LNCaP clone FGC (cell line): ENCODE measurements at regions not wholly inside any gene's neighbourhood (a gene's known extent, or its start where the extent isn't known, plus 50 kb on each side); places are given as distances from the start of the nearest gene placed in this dataset.
A peak's percentile ranks its signal among the peaks of the same experiment; 100 is the strongest.

Experiments
- DNase-seq: peaks from one replicate; pipeline ENCODE4 v3.0.0-alpha.2; 2011; ENCODE audit warnings: low read depth
- H3K4me3 ChIP-seq: 2 replicates; pipeline ENCODE4 v1.5.1; 2011; ENCODE audit warnings: mild to moderate bottlenecking, low read depth, low read length, control low read depth
- TF ChIP-seq, protein P1 (sequence below): IDR thresholded peaks from 2 replicates; pipeline ENCODE4 v1.5.1; 2012; ENCODE audit warnings: mild to moderate bottlenecking; ENCODE audit not compliant: control insufficient read depth, insufficient read depth; ENCODE audit errors: extremely low read depth

DNA sequence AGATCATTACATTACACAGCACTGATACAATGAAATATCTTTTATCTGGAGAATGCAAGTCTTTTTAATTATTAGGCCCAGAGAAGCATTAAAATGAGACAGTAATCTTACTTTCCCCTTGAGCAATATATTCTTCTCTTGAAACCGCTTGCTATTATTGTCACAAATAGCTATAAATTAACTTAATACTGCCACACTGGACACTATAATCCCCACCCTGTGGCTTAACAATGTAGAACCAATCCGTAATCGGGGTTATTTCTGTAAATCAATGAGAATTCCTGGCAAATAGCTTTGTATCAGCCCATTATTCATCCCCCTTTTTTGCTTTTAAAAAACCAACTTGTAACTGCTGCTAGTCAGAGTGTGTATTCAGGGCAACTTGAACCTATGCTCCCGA, 366.2 kb upstream of the VWC2 start:
- TF ChIP-seq, protein P1, sequence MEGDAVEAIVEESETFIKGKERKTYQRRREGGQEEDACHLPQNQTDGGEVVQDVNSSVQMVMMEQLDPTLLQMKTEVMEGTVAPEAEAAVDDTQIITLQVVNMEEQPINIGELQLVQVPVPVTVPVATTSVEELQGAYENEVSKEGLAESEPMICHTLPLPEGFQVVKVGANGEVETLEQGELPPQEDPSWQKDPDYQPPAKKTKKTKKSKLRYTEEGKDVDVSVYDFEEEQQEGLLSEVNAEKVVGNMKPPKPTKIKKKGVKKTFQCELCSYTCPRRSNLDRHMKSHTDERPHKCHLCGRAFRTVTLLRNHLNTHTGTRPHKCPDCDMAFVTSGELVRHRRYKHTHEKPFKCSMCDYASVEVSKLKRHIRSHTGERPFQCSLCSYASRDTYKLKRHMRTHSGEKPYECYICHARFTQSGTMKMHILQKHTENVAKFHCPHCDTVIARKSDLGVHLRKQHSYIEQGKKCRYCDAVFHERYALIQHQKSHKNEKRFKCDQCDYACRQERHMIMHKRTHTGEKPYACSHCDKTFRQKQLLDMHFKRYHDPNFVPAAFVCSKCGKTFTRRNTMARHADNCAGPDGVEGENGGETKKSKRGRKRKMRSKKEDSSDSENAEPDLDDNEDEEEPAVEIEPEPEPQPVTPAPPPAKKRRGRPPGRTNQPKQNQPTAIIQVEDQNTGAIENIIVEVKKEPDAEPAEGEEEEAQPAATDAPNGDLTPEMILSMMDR, result no peak
- H3K4me3 ChIP-seq, result no peak overlapping the region
- no peak for DNase-seq

DNA sequence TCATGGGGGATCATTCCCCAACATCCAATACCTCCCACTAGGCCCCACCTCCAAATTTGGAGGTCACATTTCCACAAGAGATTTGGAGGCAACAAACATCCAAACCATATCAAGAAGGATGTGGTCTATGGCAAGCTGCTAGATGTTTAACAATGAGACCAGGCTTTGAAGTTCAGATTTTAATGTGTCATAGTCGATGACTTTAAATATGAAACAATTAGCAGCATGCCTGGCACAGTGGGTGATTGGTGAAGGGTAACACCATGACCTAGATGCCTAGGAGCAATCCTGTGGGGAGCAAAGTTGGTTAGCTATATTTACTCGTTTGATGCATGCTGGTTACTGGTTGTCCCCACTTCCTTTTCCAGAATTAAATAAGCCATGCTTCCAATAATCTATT, 356.4 kb upstream of the VWC2 start:
- DNase-seq, result no peak
- TF ChIP-seq, protein P1, result no peak

DNA sequence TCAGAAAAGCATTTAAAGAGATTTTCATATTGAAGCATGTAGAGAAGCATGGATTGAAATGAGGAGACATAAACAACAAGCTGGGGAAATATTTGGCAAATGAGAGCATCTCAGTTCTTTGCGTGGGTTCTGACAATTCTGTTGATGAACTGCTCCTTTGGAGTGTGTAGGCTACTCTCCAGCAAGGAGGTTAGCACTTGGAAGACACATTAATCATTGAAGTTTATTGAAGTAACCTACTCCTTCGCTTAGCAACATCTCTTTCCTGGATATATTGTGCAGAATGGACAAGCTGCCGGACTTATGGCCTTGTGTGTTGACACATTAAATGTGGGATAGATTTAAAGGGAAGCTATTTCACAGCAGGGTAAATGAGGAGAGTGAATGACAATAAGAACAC, 354.5 kb upstream of the VWC2 start:
- TF ChIP-seq, protein P1, result no peak
- H3K4me3 ChIP-seq, result no peak overlapping the region
- no peak for DNase-seq

More for the DNA sequence above, 356.4 kb upstream of the VWC2 start:
- H3K4me3 ChIP-seq, result no peak overlapping the region

DNA sequence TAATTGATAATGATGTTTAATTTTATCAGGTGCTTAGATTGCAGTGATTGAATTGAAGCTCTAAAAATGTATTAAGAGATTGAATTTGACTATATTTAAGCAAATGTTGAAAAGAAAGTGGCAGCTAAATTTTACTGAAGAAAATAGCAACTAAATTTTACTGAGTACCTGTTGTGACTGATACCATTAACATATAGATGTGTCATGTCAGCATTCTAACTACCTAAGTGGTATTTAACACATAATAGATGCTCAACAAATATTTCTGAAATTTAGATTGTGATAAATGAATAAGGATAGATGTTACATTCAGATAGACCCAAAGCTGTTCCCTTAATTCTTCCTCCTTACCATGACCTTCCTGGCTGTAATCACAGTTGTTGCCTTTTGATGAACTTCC, 350.9 kb upstream of the VWC2 start:
- no peak for DNase-seq
- no peak overlapping the region for H3K4me3 ChIP-seq
- TF ChIP-seq, protein P1, result no peak

DNA sequence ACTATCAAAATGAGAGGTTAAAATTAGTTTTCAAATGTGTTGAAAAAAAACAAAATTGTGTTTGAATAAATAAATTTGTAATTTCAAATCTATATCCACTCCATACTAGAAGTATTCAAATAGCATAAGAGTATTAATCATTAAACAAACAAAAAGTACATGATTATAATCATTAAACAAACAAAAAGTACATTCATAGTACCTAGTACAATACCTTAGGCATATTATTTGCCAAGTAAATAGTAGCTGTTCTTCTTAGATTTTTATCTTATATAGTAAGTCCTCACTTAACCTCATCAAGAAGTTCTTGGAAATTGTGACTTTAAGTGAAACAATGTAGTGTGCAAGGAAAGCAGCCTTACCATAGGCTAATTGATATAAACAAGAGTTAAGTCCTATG, 349.3 kb upstream of the VWC2 start:
- TF ChIP-seq, protein P1, result no peak
- no peak overlapping the region for H3K4me3 ChIP-seq
- DNase-seq, result peak; percentile 75

DNA sequence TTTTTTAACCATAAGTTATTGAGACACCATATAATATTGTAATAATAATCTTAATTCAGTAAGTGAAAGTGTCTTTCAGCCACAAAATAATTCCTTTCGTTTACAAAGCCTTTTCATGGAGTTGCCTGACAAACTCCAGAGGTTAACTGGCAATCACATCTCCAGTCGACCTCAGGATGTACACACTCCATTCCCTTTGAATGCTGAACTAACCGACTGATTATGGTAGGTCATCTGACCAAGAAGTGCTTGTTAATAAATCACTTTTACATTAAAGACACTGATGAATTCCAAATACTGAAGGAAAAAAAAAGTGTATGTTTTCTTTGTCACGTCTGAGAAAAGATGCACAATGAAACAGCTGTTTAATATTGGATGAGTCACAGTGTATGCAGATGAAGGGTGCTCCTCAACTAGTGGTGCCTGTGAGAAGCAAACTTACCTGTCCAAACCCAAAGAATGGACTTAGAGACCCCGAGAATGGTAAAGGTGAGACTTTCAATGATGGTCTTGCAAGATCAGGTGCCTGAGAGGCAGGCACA, 348.1 kb upstream of the VWC2 start:
- DNase-seq, result no peak
- TF ChIP-seq, protein P1, result no peak
- no peak overlapping the region for H3K4me3 ChIP-seq

DNA sequence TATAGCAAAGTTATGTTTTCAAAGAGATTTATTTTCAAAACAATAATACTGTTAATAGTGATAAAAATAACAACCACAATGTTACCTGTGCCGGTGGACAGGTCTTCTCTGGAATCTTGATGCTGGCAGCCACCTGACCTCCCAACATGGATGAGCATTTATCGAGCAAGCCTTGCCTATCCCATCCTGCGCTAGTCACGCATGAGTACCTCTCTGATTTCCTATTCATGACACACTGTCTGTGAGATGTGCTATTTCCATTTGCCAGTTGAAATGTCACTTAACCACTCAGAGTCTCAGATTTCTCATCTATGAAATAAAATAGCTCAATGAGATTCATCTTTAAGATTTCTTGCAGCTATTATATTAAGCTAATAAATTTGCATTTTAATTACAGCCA, 341.2 kb upstream of the VWC2 start:
- no peak overlapping the region for H3K4me3 ChIP-seq
- no peak for DNase-seq
- TF ChIP-seq, protein P1, result no peak
